K562 (cell line): ENCODE measurements at regions not wholly inside any gene's neighbourhood (a gene's known extent, or its start where the extent isn't known, plus 50 kb on each side); places are given as distances from the start of the nearest gene placed in this dataset.

Experiments used
- ATAC-seq: fragments of 200-7000 bp; cut with Tn5 transposase; 3 replicates; pipeline ENCODE4 v1.9.1; 2020; ENCODE audit warnings: moderate library complexity
- BruUV-seq: library from RNA; stranded (reverse); fragments of 400-500 nt; replicated peaks from 2 replicates; lab custom pipeline; 2021; lab: Mats Ljungman, UMichigan
- CTCF ChIA-PET: fragments of 300-600 bp; formaldehyde crosslinking; extraction: SDS; loops from one replicate; lab custom pipeline; 2021; ENCODE audit warnings: low intra/inter-chr PET ratio; lab: Yijun Ruan, JAX
- POLR2A ChIA-PET: fragments of 300-600, 350-650 bp; sonication (Branson Sonifier 250); formaldehyde crosslinking; extraction: SDS; loops from one replicate; lab custom pipeline; 2021; ENCODE audit warnings: antibody characterized with exemption, inconsistent platforms; lab: Yijun Ruan, JAX
- DNase-seq, 4 experiments: peaks; one replicate each; pipeline versions ENCODE4 v3.0.0 to v3.0.0-alpha.2; 2011 to 2018; ENCODE audit warnings: low spot score in 3 of 4, mixed read lengths in 3 of 4; ENCODE audit errors: extremely low read depth in 1 of 4
- FAIRE-seq: peaks from 2 replicates; lab custom pipeline; 2011; peaks lifted over from hg19 to GRCh38; lab: Jason Lieb, UNC
- H2AFZ ChIP-seq: 2 replicates; pipeline ENCODE4 v1.6.0; 2011; ENCODE audit warnings: low read depth, low read length, control low read depth, inconsistent platforms
- H3K27ac ChIP-seq: fragments of 200-600 bp; 3 replicates; pipeline ENCODE4 v1.8.0; 2011; ENCODE audit warnings: low read depth, mild to moderate bottlenecking, control low read depth, inconsistent platforms, low read length, moderate library complexity, mixed read lengths; ENCODE audit errors: extremely low read depth
- H3K27me3 ChIP-seq, 2 experiments: fragments of 300-600 bp in 1 of 2; 2 replicates in 1 of 2; 3 replicates in 1 of 2; pipeline versions ENCODE4 v1.6.0 to v1.8.0; 2011; ENCODE audit warnings: inconsistent platforms in 2 of 2, low read length in 2 of 2, mild to moderate bottlenecking in 1 of 2, mixed read lengths in 1 of 2, moderate library complexity in 1 of 2; ENCODE audit not compliant: control insufficient read depth in 2 of 2, insufficient read depth in 2 of 2
- H3K36me3 ChIP-seq: fragments of 300-600 bp; 3 replicates; pipeline ENCODE4 v1.8.0; 2011; ENCODE audit warnings: mild to moderate bottlenecking, low read length, inconsistent platforms; ENCODE audit not compliant: control insufficient read depth, insufficient read depth
- H3K4me1 ChIP-seq, 2 experiments: fragments of 200-600 bp in 1 of 2; replicated peaks in 1 of 2; 2 replicates in 1 of 2; 3 replicates in 1 of 2; pipeline versions ENCODE4 v1.5.1 to v1.8.0; 2011; ENCODE audit warnings: inconsistent platforms in 2 of 2, low read length in 2 of 2, mild to moderate bottlenecking in 1 of 2, mixed read lengths in 1 of 2, moderate library complexity in 1 of 2; ENCODE audit not compliant: control insufficient read depth in 2 of 2, insufficient read depth in 2 of 2
- H3K4me2 ChIP-seq: 2 replicates; pipeline ENCODE4 v1.6.1; 2011; ENCODE audit warnings: low read length, control low read depth, inconsistent platforms, mixed read lengths; ENCODE audit not compliant: insufficient read depth
- H3K4me3 ChIP-seq: fragments of 200-600 bp; sonication (generic), shearing (Covaris generic); 2 replicates; pipeline ENCODE4 v1.5.1; 2016; ENCODE audit warnings: control low read depth, inconsistent platforms
- H3K79me2 ChIP-seq: fragments of 200-600 bp; 3 replicates; pipeline ENCODE4 v1.8.0; 2011; ENCODE audit warnings: low read length, inconsistent platforms; ENCODE audit not compliant: control insufficient read depth, insufficient read depth
- H3K9ac ChIP-seq, 2 experiments: 2 replicates each; pipeline versions ENCODE4 v1.6.0 to v1.6.1; 2011; ENCODE audit warnings: low read depth in 2 of 2, low read length in 2 of 2, control low read depth in 1 of 2, inconsistent platforms in 1 of 2, mild to moderate bottlenecking in 1 of 2, mixed read lengths in 1 of 2; ENCODE audit not compliant: insufficient read depth in 1 of 2
- H3K9me1 ChIP-seq: one replicate; pipeline ENCODE4 v1.6.0; 2011; ENCODE audit warnings: inconsistent platforms, mild to moderate bottlenecking, low read length, moderate library complexity; ENCODE audit not compliant: control insufficient read depth, insufficient read depth
- H3K9me3 ChIP-seq: replicated peaks from 2 replicates; pipeline ENCODE4 v1.5.1; 2011; ENCODE audit warnings: low read depth, low read length, inconsistent platforms; ENCODE audit not compliant: control insufficient read depth, insufficient read depth
- H4K20me1 ChIP-seq: replicated peaks from 2 replicates; pipeline ENCODE4 v1.6.1; 2011; ENCODE audit warnings: low read length, inconsistent platforms, mixed read lengths; ENCODE audit not compliant: control insufficient read depth, insufficient read depth
- CREB1 ChIP-seq, 2 experiments: sonication (generic) in 1 of 2; formaldehyde crosslinking in 1 of 2; IDR thresholded peaks; 2 replicates each; pipeline versions ENCODE4 v1.6.1 to v1.8.0; 2012 to 2022; ENCODE audit warnings: inconsistent platforms in 1 of 2, mild to moderate bottlenecking in 1 of 2, missing genetic modification reagents in 1 of 2, moderate library complexity in 1 of 2
- E4F1 ChIP-seq: fragments of 250-450 bp; sonication (Bioruptor Pico); IDR thresholded peaks from 2 replicates; pipeline ENCODE4 v1.5.0; 2021; ENCODE audit warnings: mild to moderate bottlenecking, borderline replicate concordance
- ETV6 ChIP-seq, 3 experiments: fragments of 150-350 bp in 1 of 3; sonication (generic) in 1 of 3; formaldehyde crosslinking in 1 of 3; IDR thresholded peaks; 2 replicates each; pipeline versions ENCODE4 v1.6.1 to v1.8.0; 2014 to 2022; ENCODE audit warnings: borderline replicate concordance in 2 of 3, low read depth in 2 of 3, antibody characterized with exemption in 1 of 3, low read length in 1 of 3, mild to moderate bottlenecking in 1 of 3, missing genetic modification reagents in 1 of 3
- EZH2 ChIP-seq: IDR thresholded peaks from 2 replicates; pipeline ENCODE4 v1.6.1; 2012; ENCODE audit warnings: low read depth, mild to moderate bottlenecking, inconsistent platforms, low read length, borderline replicate concordance
- HNRNPLL ChIP-seq: fragments of 200-400 bp; formaldehyde crosslinking; IDR thresholded peaks from 2 replicates; pipeline ENCODE4 v1.6.1; 2017; ENCODE audit warnings: low read length, low read depth, mild to moderate bottlenecking; ENCODE audit not compliant: poor library complexity, severe bottlenecking
- NEUROD1 ChIP-seq: fragments of 150-350 bp; IDR thresholded peaks from 2 replicates; pipeline ENCODE4 v1.6.1; 2014; ENCODE audit warnings: borderline replicate concordance, low read length, low read depth; ENCODE audit not compliant: partially characterized antibody
- TGIF2 ChIP-seq: sonication (generic); formaldehyde crosslinking; IDR thresholded peaks from 2 replicates; pipeline ENCODE4 v1.8.1; 2022; ENCODE audit warnings: mild to moderate bottlenecking, missing genetic modification reagents, moderate library complexity
- ZBTB17 ChIP-seq: fragments of 450-650 bp; formaldehyde crosslinking; IDR thresholded peaks from 2 replicates; pipeline ENCODE4 v1.4.0; 2020; ENCODE audit warnings: mild to moderate bottlenecking
- ZNF407 ChIP-seq: fragments of 450-650 bp; IDR thresholded peaks from 2 replicates; pipeline ENCODE4 v1.6.1; 2016; ENCODE audit warnings: low read depth
- ZNF785 ChIP-seq: fragments of 250-450 bp; sonication (Bioruptor Pico); IDR thresholded peaks from 2 replicates; pipeline ENCODE4 v1.4.0; 2020; ENCODE audit warnings: mild to moderate bottlenecking
- WGBS: fragments of 100-300 bp; shearing (Covaris generic); methylation state at CpG from one replicate; pipeline ENCODE4 v1.1.6; 2016; ENCODE audit warnings: low coverage, mixed read lengths; ENCODE audit not compliant: insufficient coverage; ENCODE audit errors: missing lambda C conversion rate; 5-methylcytosine and 5-hydroxymethylcytosine counted together
- in situ Hi-C: fragments of 300-500 bp; cut with MboI; formaldehyde crosslinking; loops from 4 replicates; pipeline ENCODE4 v1.15.0; 2018; ENCODE audit warnings: inconsistent platforms, mixed read lengths
- intact Hi-C: fragments of 100-400 bp; cut with micrococcal nuclease; formaldehyde crosslinking; loops from 2 replicates; pipeline ENCODE4 v1.14.2; 2022

GRCh38 chr12:76644950-76645349 lies 85.4 kb upstream of the OSBPL8 start:
- Histone ChIP-seq H3K4me2 (no peak overlapping the region), H3K27ac (no peak overlapping the region)
- POLR2A ChIA-PET = interaction anchor here (0.8 kb wide), 1 partner anchor 120 kb away, joined by 3 read pairs; no protein-coding TSS in a partner anchor
- no peak for ATAC-seq
- TF ChIP-seq TGIF2 (CRISPR knock-in tag) (no peak), NEUROD1 (no peak), ZBTB17 (CRISPR knock-in tag) (no peak), E4F1 (CRISPR knock-in tag) (no peak), HNRNPLL (no peak), CREB1 (IDR thresholded peaks at IDR 0.05) (no peak), CREB1 (CRISPR knock-in tag; IDR thresholded peaks at IDR 0.05) (no peak), ZNF407 (no peak), ZNF785 (CRISPR knock-in tag) (no peak), ETV6 (IDR thresholded peaks at IDR 0.05; ENCODE audit: borderline replicate concordance in 1 of 2, low read depth in 2 of 2, low read length in 1 of 2) (no peak), ETV6 (CRISPR knock-in tag; IDR thresholded peaks at IDR 0.05; ENCODE audit: borderline replicate concordance) (no peak), EZH2 (no peak)
- TF ChIP-seq, all 486 proteins: peak for 0
- no peak overlapping the region for H3K4me3 ChIP-seq
- H3K9me1 ChIP-seq = no peaks in the 10 kb centered on the region
- in situ Hi-C loops = no loop called here
- H4K20me1 ChIP-seq = no peaks in the 10 kb centered on the region
- CTCF ChIA-PET = no interaction called here
- H3K36me3 ChIP-seq = no peaks in the 10 kb centered on the region
- no peak overlapping the region for H2AFZ ChIP-seq
- FAIRE-seq (no peak), DNase-seq (no peak)
- intact Hi-C loops = no loop called here
- H3K4me1 ChIP-seq = peaks cover 0 to 4% of the 10 kb centered on the region in 2 experiments; a peak in 2 of 5 replicates
- H3K9ac ChIP-seq = no peak overlapping the region
- BruUV-seq = no TSS peak
- WGBS = 6% methylated on average over 6 of the region's 7 CpGs
- no peaks in the 10 kb centered on the region for H3K9me3 ChIP-seq
- no peaks in the 10 kb centered on the region for H3K27me3 ChIP-seq
- no peaks in the 10 kb centered on the region for H3K79me2 ChIP-seq
